Left ventricle myocardium superior (tissue), 1 donor: ENCODE measurements at regions not wholly inside any gene's neighbourhood (a gene's known extent, or its start where the extent isn't known, plus 50 kb on each side); places are given as distances from the start of the nearest gene placed in this dataset.
"Not testable (repeated sequence)": the region's sequence is repeated elsewhere in the genome, so short reads cannot be mapped to it uniquely, and the experiment has no call there.

Source experiments
- ATAC-seq: fragments of 200-7000 bp; cut with Tn5 transposase; one replicate; pipeline ENCODE4 v1.9.1; 2020; ENCODE audit warnings: mild to moderate bottlenecking, moderate library complexity
- DNase-seq: peaks from one replicate; pipeline ENCODE4 v3.0.0-alpha.2; 2020
- intact Hi-C: fragments of 100-400 bp; cut with micrococcal nuclease; formaldehyde crosslinking; loops from one replicate; pipeline ENCODE4 v1.11.0; 2022
- donor health status: DM: no; HTN: yes; CAD: no; lungs with severe emphysema.

- DNase-seq, ATAC-seq, intact Hi-C loops: not testable (repeated sequence)
Observed at GRCh38 chr16:70014915-70015314, 63.8 kb downstream of the CLEC18A start.

DNA sequence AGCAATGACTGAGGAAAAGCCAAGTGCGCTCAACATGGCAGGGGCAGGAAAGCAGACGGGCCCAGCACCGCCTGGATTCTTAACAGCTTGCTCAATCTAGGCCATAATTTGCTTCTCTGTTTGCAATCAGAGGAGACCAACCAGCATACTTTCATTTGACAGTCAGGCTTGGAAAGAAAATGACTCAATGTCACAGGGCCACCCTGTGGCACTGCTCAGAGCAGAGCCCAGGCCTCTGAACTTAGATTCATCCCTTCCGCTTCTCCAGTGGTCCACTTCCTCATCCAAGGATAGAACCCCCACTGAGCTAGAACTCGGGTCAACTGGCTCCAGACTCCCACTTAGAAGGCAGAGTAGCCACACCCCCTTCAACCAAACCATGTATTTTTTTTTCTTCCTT, 65.6 kb downstream of the CLEC18A start:
- DNase-seq, ATAC-seq, intact Hi-C loops: not testable (repeated sequence)

DNA sequence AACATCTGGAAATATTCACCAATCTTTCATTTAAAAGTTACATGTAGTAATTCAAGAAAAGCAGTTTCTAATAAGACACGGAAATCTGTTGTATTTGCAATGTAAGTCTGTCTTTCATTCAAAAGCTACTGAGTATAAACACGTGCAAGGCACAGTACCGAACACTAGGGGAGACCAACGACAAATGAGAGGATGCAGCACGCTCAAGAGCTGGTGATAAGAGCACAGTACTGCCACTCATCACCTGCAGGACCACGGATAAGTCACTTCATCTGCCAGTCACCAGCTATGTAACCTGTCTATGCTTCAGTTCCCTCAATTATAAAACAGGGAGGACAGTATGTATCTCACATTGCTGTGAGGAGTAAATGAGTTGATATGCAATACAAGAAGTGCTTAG, 67.1 kb downstream of the CLEC18A start:
- intact Hi-C loops = no loop called here
- ATAC-seq = peak; percentile 90
- no peak for DNase-seq

DNA sequence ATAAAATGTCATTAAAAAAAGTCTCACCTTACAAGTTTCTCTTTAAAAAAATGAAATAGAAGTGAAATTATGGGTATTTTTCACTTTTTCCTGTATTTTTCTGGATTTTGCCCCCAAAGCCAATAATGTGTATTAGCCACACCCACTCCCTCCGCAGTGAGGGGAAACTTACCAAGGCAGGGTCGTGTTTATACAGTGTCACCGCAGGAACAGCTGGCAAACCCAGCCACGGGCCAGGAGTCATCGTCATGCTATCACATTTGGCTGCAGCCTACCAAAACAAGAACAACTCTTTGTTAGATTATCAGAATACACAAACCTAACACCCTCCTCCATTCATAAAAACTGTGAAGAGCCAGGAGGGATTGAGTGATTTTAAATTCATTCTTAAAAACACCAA, 72.1 kb downstream of the CLEC18A start:
- peak; percentile 88 for ATAC-seq
- intact Hi-C loops, DNase-seq: not testable (repeated sequence)

GRCh38 chr16:70023956-70024355, 72.8 kb downstream of the CLEC18A start:
- ATAC-seq, DNase-seq: not testable (repeated sequence)

GRCh38 chr16:70026165-70026854, 75.2 kb downstream of the CLEC18A start:
- DNase-seq, intact Hi-C loops: not testable (repeated sequence)
- ATAC-seq = peak; percentile 58

More at GRCh38 chr16:70023956-70024355, 72.8 kb downstream of the CLEC18A start:
- intact Hi-C loops = not testable (repeated sequence)

- DNase-seq, ATAC-seq, intact Hi-C loops: not testable (repeated sequence)
Observed at GRCh38 chr16:70032906-70033305, 81.2 kb upstream of the PDPR start.

GRCh38 chr16:70037913-70038312, 76.2 kb upstream of the PDPR start:
- intact Hi-C loops, ATAC-seq, DNase-seq: not testable (repeated sequence)

DNA sequence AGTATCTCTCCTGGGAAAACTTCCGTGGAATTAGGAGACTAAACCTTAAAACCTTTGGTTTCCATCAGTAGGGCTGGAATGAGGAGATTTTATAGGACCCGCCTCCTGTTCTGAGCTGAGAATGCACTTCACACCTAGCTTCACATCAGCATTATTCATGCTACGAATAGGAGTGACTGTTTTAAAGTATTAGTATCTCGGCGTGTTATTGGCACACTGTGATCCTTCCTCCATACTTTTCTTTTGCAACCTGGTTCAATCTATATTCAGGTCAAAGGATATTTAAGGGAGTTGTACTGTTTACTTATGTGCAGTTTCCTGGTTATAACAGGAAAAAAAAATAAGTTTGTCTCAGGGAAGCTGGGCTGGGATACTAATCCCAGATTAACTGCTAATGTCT, 73.6 kb upstream of the PDPR start:
- intact Hi-C loops, ATAC-seq, DNase-seq: not testable (repeated sequence)

DNA sequence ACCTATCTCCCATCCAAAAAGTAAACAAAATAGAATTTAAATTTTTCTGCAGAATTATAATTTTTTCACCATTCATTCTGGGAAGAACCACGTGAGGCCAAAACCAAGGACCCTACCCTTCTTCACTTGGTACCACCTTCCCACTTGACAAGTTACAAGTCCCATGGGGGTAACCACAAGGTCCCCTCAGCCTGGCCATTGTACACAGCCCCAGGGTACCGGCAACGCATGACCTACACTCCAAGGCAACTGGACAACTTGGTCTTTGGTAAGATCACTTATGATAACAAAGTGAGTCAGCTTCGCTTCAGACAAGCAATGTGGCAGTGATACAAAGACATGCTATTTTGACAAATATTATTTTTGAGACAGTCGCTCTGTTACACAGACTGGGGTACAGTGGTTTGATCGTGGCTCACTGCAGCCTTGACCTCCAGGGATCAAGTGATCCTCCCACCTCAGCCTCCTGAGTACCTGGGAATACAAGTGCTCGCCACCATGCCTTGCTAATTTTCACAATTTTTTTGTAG, 70.5 kb upstream of the PDPR start:
- ATAC-seq = not testable (repeated sequence)

GRCh38 chr16:70046560-70046959, 67.6 kb upstream of the PDPR start:
- DNase-seq, intact Hi-C loops, ATAC-seq: not testable (repeated sequence)

More for the DNA sequence above, 70.5 kb upstream of the PDPR start:
- intact Hi-C loops, DNase-seq: not testable (repeated sequence)

DNA sequence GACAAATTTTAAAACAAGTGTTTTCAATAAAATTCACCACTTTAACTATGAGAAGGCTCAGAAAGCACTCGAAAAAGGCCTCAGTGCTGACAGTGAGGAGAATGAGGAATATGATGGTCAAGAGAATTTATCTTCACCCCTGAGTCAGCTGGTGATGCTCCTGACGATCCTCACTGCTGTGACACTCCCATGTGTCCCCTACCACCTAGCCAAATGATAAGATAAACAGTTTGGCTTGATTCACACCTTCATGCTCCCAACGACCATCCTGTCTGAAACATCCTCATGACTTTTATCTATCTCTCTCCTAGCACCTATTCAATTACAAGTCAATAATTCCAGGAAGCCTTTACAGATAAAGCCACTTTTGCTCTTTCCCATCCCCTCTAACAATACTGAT, 66.0 kb upstream of the PDPR start:
- intact Hi-C loops, DNase-seq, ATAC-seq: not testable (repeated sequence)

- peak; percentile 58 for ATAC-seq
- intact Hi-C loops, DNase-seq: not testable (repeated sequence)
Observed at GRCh38 chr16:70058056-70058455, 56.1 kb upstream of the PDPR start.

DNA sequence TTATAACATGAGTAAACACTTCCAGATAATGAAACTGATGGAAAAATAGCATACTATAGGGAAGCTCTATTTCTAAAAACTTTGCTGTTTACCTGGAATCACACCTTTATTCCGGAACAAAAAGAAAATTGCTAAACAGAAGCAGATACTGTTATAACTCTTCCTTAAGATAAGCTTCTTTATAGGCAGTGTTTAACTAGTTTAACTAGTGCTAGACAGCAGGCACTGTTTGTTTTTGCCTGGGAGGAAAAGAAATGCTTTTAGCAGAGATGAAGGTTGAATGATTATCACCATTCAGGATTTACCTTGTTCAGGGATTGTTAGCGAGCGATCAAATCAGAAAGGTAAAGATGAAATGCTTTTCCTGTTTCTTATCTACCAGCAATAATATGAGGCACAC, 54.7 kb upstream of the PDPR start:
- ATAC-seq, DNase-seq, intact Hi-C loops: not testable (repeated sequence)

DNA sequence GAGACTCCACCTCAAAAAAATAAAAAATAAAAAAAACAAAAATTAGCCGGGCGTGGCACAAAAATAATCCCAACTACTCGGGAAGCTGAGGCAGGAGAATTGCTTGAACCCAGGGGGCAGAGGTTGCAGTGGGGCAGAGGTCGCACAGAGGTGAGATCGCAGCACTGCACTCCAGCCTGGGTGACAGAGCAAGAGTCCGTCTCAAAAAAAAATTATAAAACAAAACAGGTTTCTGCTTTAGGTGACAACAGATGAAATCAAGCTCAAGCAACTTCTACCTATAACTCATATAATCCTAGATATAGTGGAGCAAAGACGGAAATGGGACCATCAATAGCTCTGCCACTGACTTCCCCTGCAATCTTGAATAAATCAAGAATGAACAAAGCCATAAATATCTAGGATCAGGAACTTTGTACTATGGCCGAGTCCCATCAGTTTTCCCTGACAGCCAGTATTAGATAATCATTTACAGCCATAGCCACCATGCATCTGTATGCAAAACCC, 53.6 kb upstream of the PDPR start:
- DNase-seq, ATAC-seq, intact Hi-C loops: not testable (repeated sequence)

GRCh38 chr16:70061671-70062218, 52.4 kb upstream of the PDPR start:
- intact Hi-C loops = not testable (repeated sequence)

GRCh38 chr16:70062947-70063346, 51.2 kb upstream of the PDPR start:
- intact Hi-C loops, DNase-seq, ATAC-seq: not testable (repeated sequence)

More at GRCh38 chr16:70061671-70062218, 52.4 kb upstream of the PDPR start:
- ATAC-seq, DNase-seq: not testable (repeated sequence)
